GM10847 (cell line): ENCODE measurements at regions not wholly inside any gene's neighbourhood (a gene's known extent, or its start where the extent isn't known, plus 50 kb on each side); places are given as distances from the start of the nearest gene placed in this dataset.

ENCODE experiments used
- POLR2A ChIP-seq: IDR thresholded peaks from 2 replicates; pipeline ENCODE4 v1.6.1; 2011; ENCODE audit not compliant: insufficient read length; ENCODE audit errors: extremely low read depth

GRCh38 chr6:28782113-28782673 lies 141.6 kb downstream of the TRIM27 start:
- TF ChIP-seq POLR2A = no peak

- TF ChIP-seq POLR2A = no peak
These were observed 137.7 kb downstream of the TRIM27 start for GRCh38 chr6:28785962-28786679.

DNA sequence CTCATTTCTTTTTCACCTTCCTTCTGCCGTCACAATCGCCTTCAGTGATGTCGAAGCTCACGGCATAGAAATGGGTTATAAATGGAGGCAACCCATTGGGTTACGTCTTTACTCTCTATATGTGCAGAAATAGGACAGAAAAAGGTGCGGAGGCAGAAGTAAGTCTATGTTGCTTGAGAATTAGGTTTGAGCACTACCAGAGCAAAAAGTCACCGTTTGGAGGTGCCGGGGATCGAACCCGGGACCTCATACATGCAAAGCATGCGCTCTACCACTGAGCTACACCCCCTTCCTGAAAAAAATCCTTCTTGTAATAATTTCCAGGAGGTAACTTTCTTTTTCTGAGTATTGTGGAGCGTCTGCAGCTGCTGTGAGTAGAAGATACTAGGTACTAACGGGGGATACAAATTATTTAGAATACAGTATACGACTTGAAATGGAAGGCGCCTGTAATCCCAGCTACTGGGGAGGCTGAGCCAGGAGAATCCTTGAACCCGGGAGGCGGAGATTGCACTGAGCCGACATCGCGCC lies 134.2 kb downstream of the TRIM27 start:
- no peak for TF ChIP-seq POLR2A

- TF ChIP-seq POLR2A = no peak
These were observed 132.8 kb downstream of the TRIM27 start for GRCh38 chr6:28791002-28791383.

DNA sequence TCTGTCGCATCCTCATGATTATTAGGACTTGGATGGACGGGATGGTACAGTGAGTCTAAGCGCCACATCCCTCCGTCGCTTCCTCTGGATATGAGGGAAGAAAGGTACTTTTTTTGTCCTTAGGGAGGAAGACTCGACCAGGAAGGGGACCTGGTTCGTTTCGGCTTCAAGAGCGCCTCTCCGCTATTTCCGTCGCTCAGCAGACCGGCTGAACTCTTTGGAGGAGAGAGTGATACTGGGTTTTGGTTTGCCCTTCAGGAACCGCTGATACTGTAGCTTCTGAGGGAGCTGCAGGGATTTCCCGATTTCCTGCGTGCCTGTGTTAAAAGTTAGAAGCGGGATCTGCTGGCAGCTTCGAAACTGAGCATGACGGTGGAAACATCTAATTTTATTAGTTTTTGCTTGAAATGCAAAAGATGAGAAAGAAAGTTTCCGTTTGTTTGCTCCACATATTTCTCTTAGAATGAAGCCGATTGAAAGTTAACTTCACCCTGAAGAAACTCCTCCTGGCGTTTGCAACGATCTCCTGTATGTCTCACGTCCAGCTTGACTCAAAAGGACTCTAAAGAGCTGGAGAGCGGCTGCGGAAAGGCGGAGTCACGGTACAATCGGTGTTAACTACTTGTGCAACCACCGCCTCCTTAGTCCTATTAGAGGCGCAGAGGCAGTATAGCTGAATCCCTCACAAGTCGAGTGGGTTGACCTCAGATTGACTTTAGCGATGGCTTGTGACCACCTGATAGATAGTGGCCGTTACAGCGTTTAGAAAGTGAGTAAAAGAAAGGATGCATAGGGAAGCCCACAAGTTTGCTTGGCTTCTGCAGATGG lies 129.4 kb downstream of the TRIM27 start:
- TF ChIP-seq POLR2A = no peak

- no peak for TF ChIP-seq POLR2A
These were observed 121.1 kb downstream of the TRIM27 start for GRCh38 chr6:28802417-28803336.

- TF ChIP-seq POLR2A = no peak
These were observed 120.5 kb downstream of the TRIM27 start for GRCh38 chr6:28803337-28803709.

- TF ChIP-seq POLR2A = no peak
These were observed 116.0 kb downstream of the TRIM27 start for GRCh38 chr6:28807682-28808280.

DNA sequence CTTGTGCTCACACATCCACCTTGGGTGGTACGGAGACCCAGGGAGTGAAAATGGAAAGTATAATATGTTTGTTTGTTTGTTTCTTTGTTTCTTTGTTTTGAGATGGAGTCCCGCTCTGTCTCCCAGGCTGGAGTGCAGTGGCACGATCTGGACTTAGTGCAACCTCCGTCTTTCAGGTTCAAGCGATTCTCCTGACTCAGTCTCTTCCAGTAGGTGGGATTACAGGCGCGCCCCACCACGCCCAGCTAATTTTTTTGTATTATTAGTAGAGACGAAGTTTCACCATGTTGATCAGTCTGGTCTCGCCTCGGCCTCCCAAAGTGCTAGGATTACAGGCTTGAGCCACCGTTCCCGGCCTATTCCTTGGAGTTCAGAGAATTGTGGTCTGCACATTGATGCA lies 115.4 kb downstream of the TRIM27 start:
- no peak for TF ChIP-seq POLR2A

GRCh38 chr6:28809947-28810658 lies 113.7 kb downstream of the TRIM27 start:
- TF ChIP-seq POLR2A = no peak

DNA sequence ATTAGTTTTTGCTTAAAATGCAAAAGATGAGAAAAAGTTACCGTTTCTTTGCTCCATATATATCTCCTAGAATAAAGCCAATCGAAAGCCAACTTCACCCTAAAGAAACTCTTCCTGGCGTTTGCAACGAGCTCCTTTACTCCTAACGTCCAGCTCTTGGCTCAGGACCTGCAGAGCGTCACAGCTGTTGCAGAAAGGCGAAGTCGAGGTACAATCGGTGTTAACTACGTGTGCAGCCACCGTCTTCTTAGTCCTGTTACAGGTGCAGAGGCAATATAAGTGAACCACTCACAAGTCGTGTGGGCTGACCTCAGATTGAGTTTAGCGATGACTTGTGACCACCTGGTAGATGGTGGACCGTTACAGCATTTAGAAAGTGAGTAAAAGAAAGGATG lies 113.1 kb downstream of the TRIM27 start:
- TF ChIP-seq POLR2A = no peak

GRCh38 chr6:28811873-28812272 lies 111.9 kb downstream of the TRIM27 start:
- no peak for TF ChIP-seq POLR2A

GRCh38 chr6:28812778-28813569 lies 110.8 kb downstream of the TRIM27 start:
- no peak for TF ChIP-seq POLR2A
